Osteoblast (primary cell): ENCODE measurements at regions not wholly inside any gene's neighbourhood (a gene's known extent, or its start where the extent isn't known, plus 50 kb on each side); places are given as distances from the start of the nearest gene placed in this dataset.
A peak's percentile ranks its signal among the peaks of the same experiment; 100 is the strongest.

Experiments
- DNase-seq: peaks from one replicate; pipeline ENCODE4 v3.0.0; 2011; ENCODE audit warnings: low spot score, mixed read lengths; ENCODE audit not compliant: insufficient read length; ENCODE audit errors: missing footprints
- H2AFZ ChIP-seq: 2 replicates; pipeline ENCODE4 v1.6.0; 2011; ENCODE audit warnings: mild to moderate bottlenecking, low read length
- H3K27ac ChIP-seq: 2 replicates; pipeline ENCODE4 v1.5.1; 2011; ENCODE audit warnings: mild to moderate bottlenecking, low read depth, low read length, moderate library complexity
- H3K27me3 ChIP-seq: 2 replicates; pipeline ENCODE4 v1.6.0; 2012; ENCODE audit warnings: mild to moderate bottlenecking, control low read depth, inconsistent platforms, low read length, moderate library complexity; ENCODE audit not compliant: insufficient read depth
- H3K36me3 ChIP-seq: 2 replicates; pipeline ENCODE4 v1.5.1; 2011; ENCODE audit warnings: mild to moderate bottlenecking, low read length, control low read depth, moderate library complexity; ENCODE audit not compliant: insufficient read depth
- H3K4me1 ChIP-seq: 2 replicates; pipeline ENCODE4 v1.5.1; 2011; ENCODE audit warnings: mild to moderate bottlenecking, low read length, control low read depth, moderate library complexity; ENCODE audit not compliant: insufficient read depth
- H3K4me2 ChIP-seq: 2 replicates; pipeline ENCODE4 v1.6.0; 2011; ENCODE audit warnings: mild to moderate bottlenecking, low read length; ENCODE audit not compliant: insufficient read depth
- H3K4me3 ChIP-seq: fragments of 200-600 bp; sonication (generic); 3 replicates; pipeline ENCODE4 v1.5.1; 2012; ENCODE audit warnings: mild to moderate bottlenecking, low read length, inconsistent platforms; ENCODE audit not compliant: insufficient read depth
- H3K79me2 ChIP-seq: 2 replicates; pipeline ENCODE4 v1.6.0; 2012; ENCODE audit warnings: mild to moderate bottlenecking, low read length, control low read depth, inconsistent platforms; ENCODE audit not compliant: insufficient read depth
- H3K9me3 ChIP-seq: 2 replicates; pipeline ENCODE4 v1.5.1; 2011; ENCODE audit warnings: low read depth, low read length, control low read depth
- H4K20me1 ChIP-seq: 2 replicates; pipeline ENCODE4 v1.6.0; 2012; ENCODE audit warnings: mild to moderate bottlenecking, low read length, control low read depth; ENCODE audit not compliant: insufficient read depth
- TF ChIP-seq, protein P1 (sequence below): IDR thresholded peaks from 2 replicates; pipeline ENCODE4 v1.5.1; 2011; ENCODE audit warnings: mild to moderate bottlenecking, low read depth, low read length, moderate library complexity; ENCODE audit errors: extremely low read depth

DNA sequence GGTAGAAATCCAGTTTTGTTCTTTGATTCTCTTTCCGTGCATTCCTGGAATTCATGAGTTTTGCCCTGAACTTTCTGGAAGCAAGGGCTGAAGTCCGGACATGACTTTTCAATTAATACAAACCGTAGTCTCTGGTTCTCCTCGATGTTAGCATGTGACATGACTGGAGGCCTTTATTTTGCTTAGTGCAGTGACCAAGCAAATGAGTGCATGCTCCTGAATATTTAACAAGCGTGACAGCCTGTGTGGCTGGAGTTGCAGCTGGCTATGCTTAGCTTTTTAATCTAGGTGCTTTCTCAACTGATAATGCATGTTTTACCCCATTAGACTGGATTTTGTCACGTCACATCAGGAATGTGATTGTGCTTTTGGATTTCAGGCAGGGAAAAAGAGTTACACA is 302.1 kb downstream of the MAP2K6 start:
- no peak for DNase-seq
- Histone ChIP-seq H3K79me2 (no peaks in the 10 kb centered on the region), H4K20me1 (no peaks in the 10 kb centered on the region), H3K4me2 (no peak overlapping the region), H3K27ac (no peak overlapping the region), H3K4me1 (no peaks in the 10 kb centered on the region), H3K27me3 (no peaks in the 10 kb centered on the region), H3K4me3 (no peak overlapping the region), H3K36me3 (no peaks in the 10 kb centered on the region), H2AFZ (no peak overlapping the region), H3K9me3 (no peaks in the 10 kb centered on the region)
- TF ChIP-seq, protein P1, sequence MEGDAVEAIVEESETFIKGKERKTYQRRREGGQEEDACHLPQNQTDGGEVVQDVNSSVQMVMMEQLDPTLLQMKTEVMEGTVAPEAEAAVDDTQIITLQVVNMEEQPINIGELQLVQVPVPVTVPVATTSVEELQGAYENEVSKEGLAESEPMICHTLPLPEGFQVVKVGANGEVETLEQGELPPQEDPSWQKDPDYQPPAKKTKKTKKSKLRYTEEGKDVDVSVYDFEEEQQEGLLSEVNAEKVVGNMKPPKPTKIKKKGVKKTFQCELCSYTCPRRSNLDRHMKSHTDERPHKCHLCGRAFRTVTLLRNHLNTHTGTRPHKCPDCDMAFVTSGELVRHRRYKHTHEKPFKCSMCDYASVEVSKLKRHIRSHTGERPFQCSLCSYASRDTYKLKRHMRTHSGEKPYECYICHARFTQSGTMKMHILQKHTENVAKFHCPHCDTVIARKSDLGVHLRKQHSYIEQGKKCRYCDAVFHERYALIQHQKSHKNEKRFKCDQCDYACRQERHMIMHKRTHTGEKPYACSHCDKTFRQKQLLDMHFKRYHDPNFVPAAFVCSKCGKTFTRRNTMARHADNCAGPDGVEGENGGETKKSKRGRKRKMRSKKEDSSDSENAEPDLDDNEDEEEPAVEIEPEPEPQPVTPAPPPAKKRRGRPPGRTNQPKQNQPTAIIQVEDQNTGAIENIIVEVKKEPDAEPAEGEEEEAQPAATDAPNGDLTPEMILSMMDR = no peak

DNA sequence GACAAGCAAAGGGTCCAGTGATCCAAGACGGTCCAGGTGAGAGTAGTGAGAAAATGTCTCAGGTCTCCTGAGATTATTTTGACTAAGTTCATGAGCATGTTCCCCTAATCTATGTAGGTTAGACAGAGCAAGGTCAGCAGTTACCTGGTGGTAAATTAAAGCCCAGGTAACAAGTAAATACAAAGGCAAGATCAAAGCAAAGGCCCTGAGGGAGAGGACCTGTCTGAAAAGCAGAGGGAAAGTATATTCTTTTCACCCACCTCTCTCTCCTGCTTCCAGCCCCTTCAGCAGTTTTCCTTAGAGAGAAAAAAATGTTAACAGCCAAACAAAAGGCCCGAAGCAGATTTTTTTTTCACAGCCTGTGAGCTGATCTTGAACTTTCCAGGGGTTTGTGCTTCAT is 302.7 kb downstream of the MAP2K6 start:
- Histone ChIP-seq H3K4me3 (no peak overlapping the region), H3K4me1 (no peaks in the 10 kb centered on the region), H4K20me1 (no peaks in the 10 kb centered on the region), H3K9me3 (no peaks in the 10 kb centered on the region), H3K4me2 (no peak overlapping the region), H2AFZ (no peak overlapping the region), H3K27me3 (no peaks in the 10 kb centered on the region), H3K79me2 (no peaks in the 10 kb centered on the region), H3K36me3 (no peaks in the 10 kb centered on the region), H3K27ac (no peak overlapping the region)
- DNase-seq = no peak
- TF ChIP-seq, protein P1 = no peak

DNA sequence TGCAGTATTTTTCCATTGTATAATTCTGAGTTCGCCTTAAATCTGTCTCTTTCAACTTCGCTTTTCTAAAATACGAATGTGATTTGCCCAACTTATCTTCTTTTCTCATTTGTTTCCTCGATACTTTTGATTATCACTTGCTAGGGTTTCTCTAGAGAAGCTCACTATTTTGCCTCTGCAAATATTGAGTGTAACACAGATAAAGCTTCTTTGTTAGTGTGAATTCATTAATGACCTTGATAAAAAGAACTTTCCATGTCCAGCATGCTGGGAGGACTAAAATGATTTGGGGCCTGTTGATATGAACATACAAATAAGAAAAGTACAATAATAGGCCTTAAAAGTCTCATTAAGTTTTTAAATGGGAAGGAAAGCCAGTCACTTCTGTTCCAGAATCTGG is 303.3 kb downstream of the MAP2K6 start:
- no peaks in the 10 kb centered on the region for H3K36me3 ChIP-seq
- H3K4me3 ChIP-seq = no peak overlapping the region
- H4K20me1 ChIP-seq = no peaks in the 10 kb centered on the region
- H2AFZ ChIP-seq = no peak overlapping the region
- no peak for DNase-seq
- H3K9me3 ChIP-seq = no peaks in the 10 kb centered on the region
- H3K79me2 ChIP-seq = no peaks in the 10 kb centered on the region
- no peak overlapping the region for H3K4me2 ChIP-seq
- no peaks in the 10 kb centered on the region for H3K4me1 ChIP-seq
- H3K27ac ChIP-seq = no peak overlapping the region
- H3K27me3 ChIP-seq = no peaks in the 10 kb centered on the region
- TF ChIP-seq, protein P1 = no peak

DNA sequence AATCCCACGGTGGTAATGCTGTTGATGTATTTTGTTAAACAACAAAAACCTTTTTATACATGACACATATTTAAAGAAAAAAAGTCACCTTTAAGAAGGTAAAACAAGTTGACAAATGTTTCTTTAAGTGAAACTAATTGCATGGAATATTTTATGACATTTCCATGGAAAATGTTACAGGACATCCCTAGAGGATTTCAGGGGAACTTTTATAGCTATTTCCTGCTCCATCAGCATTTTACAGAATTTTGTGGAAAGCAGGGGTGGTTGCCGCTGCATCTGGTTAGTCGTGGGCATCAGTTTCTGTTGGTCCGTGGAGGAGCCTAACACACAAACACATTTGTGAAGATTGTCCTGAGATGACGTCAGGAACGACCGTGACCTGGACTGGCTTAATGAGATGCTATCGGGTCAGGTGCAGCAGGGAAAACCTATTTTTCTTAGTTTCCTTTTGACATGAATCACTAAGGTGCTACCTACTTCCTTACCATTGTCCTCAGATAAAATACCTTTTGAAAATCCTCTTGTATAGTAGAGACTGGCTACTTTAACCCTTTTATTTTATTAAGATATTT is 305.1 kb downstream of the MAP2K6 start:
- Histone ChIP-seq H3K4me3 (no peak overlapping the region), H2AFZ (no peak overlapping the region), H3K27ac (no peak overlapping the region), H3K36me3 (no peaks in the 10 kb centered on the region), H4K20me1 (no peaks in the 10 kb centered on the region), H3K9me3 (no peaks in the 10 kb centered on the region), H3K79me2 (no peaks in the 10 kb centered on the region), H3K4me2 (peak overlapping the region; percentile 26), H3K4me1 (no peaks in the 10 kb centered on the region), H3K27me3 (no peaks in the 10 kb centered on the region)
- DNase-seq = no peak
- TF ChIP-seq, protein P1 = no peak
